HepG2 (cell line): ENCODE measurements at regions not wholly inside any gene's neighbourhood (a gene's known extent, or its start where the extent isn't known, plus 50 kb on each side); places are given as distances from the start of the nearest gene placed in this dataset.

Experiments
- CTCF ChIP-seq: sonication (generic); formaldehyde crosslinking; IDR thresholded peaks from 2 replicates; pipeline ENCODE4 v1.5.0; 2020; ENCODE audit warnings: mild to moderate bottlenecking, missing genetic modification reagents, moderate library complexity
- E2F2 ChIP-seq: sonication (generic); formaldehyde crosslinking; IDR thresholded peaks from 2 replicates; pipeline ENCODE4 v1.4.0; 2020; ENCODE audit warnings: missing genetic modification reagents, borderline replicate concordance
- EZH2 ChIP-seq: conservative IDR thresholded peaks from 2 replicates; pipeline ENCODE4 v1.6.1; 2012; ENCODE audit warnings: mild to moderate bottlenecking, low read depth, low read length, moderate library complexity
- HNRNPUL1 ChIP-seq: fragments of 200-400 bp; formaldehyde crosslinking; IDR thresholded peaks from 2 replicates; pipeline ENCODE4 v1.6.1; 2017; ENCODE audit warnings: low read depth, mild to moderate bottlenecking, low read length, moderate library complexity
- JUND ChIP-seq: sonication (generic); formaldehyde crosslinking; IDR thresholded peaks from 2 replicates; pipeline ENCODE4 v1.8.0; 2022; ENCODE audit warnings: mild to moderate bottlenecking, missing genetic modification reagents
- MTERF4 ChIP-seq: sonication (generic); formaldehyde crosslinking; IDR thresholded peaks from 2 replicates; pipeline ENCODE4 v1.8.0; 2023; ENCODE audit warnings: mild to moderate bottlenecking, missing genetic modification reagents
- ZNF558 ChIP-seq: sonication (generic); formaldehyde crosslinking; IDR thresholded peaks from 2 replicates; pipeline ENCODE4 v1.9.0; 2022; ENCODE audit warnings: mild to moderate bottlenecking, missing genetic modification reagents, borderline replicate concordance
- ZNF780A ChIP-seq: sonication (generic); formaldehyde crosslinking; IDR thresholded peaks from 2 replicates; pipeline ENCODE4 v1.8.0; 2022; ENCODE audit warnings: mild to moderate bottlenecking, missing genetic modification reagents, moderate library complexity
- TF ChIP-seq, protein P1 (sequence below): sonication (generic); formaldehyde crosslinking; IDR thresholded peaks from 2 replicates; pipeline ENCODE4 v1.8.0; 2022; ENCODE audit warnings: mild to moderate bottlenecking, missing genetic modification reagents; ENCODE audit not compliant: insufficient replicate concordance

GRCh38 chr21:26391166-26391565 lies 181.9 kb downstream of the CYYR1 start:
- TF ChIP-seq E2F2 (CRISPR knock-in tag) (no peak), MTERF4 (CRISPR knock-in tag) (no peak), CTCF (CRISPR knock-in tag) (no peak), EZH2 (no peak), HNRNPUL1 (no peak), ZNF780A (CRISPR knock-in tag) (no peak), ZNF558 (CRISPR knock-in tag) (no peak), JUND (CRISPR knock-in tag) (no peak)
- TF ChIP-seq, protein P1, sequence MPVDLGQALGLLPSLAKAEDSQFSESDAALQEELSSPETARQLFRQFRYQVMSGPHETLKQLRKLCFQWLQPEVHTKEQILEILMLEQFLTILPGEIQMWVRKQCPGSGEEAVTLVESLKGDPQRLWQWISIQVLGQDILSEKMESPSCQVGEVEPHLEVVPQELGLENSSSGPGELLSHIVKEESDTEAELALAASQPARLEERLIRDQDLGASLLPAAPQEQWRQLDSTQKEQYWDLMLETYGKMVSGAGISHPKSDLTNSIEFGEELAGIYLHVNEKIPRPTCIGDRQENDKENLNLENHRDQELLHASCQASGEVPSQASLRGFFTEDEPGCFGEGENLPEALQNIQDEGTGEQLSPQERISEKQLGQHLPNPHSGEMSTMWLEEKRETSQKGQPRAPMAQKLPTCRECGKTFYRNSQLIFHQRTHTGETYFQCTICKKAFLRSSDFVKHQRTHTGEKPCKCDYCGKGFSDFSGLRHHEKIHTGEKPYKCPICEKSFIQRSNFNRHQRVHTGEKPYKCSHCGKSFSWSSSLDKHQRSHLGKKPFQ (CRISPR knock-in tag), result no peak
